Stimulated activated effector memory CD8-positive, alpha-beta T cell treated with anti-CD3 and anti-CD28 coated beads, Interleukin-12 subunit alpha, Interleukin-12 subunit beta, amount 100 ng/mL, for 72 hours (primary cell): ENCODE measurements at regions not wholly inside any gene's neighbourhood (a gene's known extent, or its start where the extent isn't known, plus 50 kb on each side); places are given as distances from the start of the nearest gene placed in this dataset.

ENCODE experiments used
- ATAC-seq: fragments of 150-1000 bp; cut with Tn5 transposase; 2 replicates; pipeline ENCODE4 v1.10.0; 2021
- DNase-seq, 2 donors: peaks; one replicate each; pipeline ENCODE4 v3.0.0; 2021 to 2022; ENCODE audit warnings: low spot score in 2 of 2
- H3K27ac Mint-ChIP-seq: one replicate; pipeline ENCODE4 v1.8.0; 2022; ENCODE audit warnings: mild to moderate bottlenecking, mixed read lengths
- H3K36me3 Mint-ChIP-seq: one replicate; pipeline ENCODE4 v1.8.0; 2022; ENCODE audit warnings: mild to moderate bottlenecking, mixed read lengths
- H3K4me1 Mint-ChIP-seq: one replicate; pipeline ENCODE4 v1.8.0; 2022; ENCODE audit warnings: mixed read lengths
- H3K4me3 Mint-ChIP-seq: one replicate; pipeline ENCODE4 v1.8.0; 2022; ENCODE audit warnings: mild to moderate bottlenecking, mixed read lengths
- H3K9me3 Mint-ChIP-seq: one replicate; pipeline ENCODE4 v1.8.0; 2022; ENCODE audit warnings: mixed read lengths

GRCh38 chr5:101686536-101687157 lies 609.4 kb downstream of the SLCO4C1 start:
- Mint-ChIP-seq H3K36me3 (no peaks in the 10 kb centered on the region), H3K4me3 (no peak overlapping the region), H3K27ac (no peak overlapping the region), H3K9me3 (no peaks in the 10 kb centered on the region), H3K4me1 (no peaks in the 10 kb centered on the region)
- no peak for ATAC-seq
- no peak for DNase-seq

- ATAC-seq (peak; percentile 31), DNase-seq (no peak)
- Mint-ChIP-seq H3K4me3 (no peak overlapping the region), H3K36me3 (no peaks in the 10 kb centered on the region), H3K4me1 (no peaks in the 10 kb centered on the region), H3K9me3 (no peaks in the 10 kb centered on the region), H3K27ac (no peak overlapping the region)
These were observed 616.3 kb downstream of the SLCO4C1 start for GRCh38 chr5:101679816-101680215.

- ATAC-seq (no peak), DNase-seq (peak; percentile 9 to 55)
- no peaks in the 10 kb centered on the region for H3K4me1 Mint-ChIP-seq
- no peak overlapping the region for H3K27ac Mint-ChIP-seq
- H3K9me3 Mint-ChIP-seq, result no peaks in the 10 kb centered on the region
- H3K4me3 Mint-ChIP-seq, result no peak overlapping the region
- no peaks in the 10 kb centered on the region for H3K36me3 Mint-ChIP-seq
These were observed 617.4 kb downstream of the SLCO4C1 start for GRCh38 chr5:101678481-101679193.

GRCh38 chr5:101677961-101678360 lies 618.1 kb downstream of the SLCO4C1 start:
- no peak for ATAC-seq
- Mint-ChIP-seq H3K4me1 (no peaks in the 10 kb centered on the region), H3K27ac (no peak overlapping the region), H3K4me3 (no peak overlapping the region), H3K36me3 (no peaks in the 10 kb centered on the region), H3K9me3 (no peaks in the 10 kb centered on the region)
- DNase-seq, result no peak

- no peak for DNase-seq
- H3K27ac Mint-ChIP-seq, result no peak overlapping the region
- no peaks in the 10 kb centered on the region for H3K4me1 Mint-ChIP-seq
- ATAC-seq, result no peak
- no peak overlapping the region for H3K4me3 Mint-ChIP-seq
- H3K9me3 Mint-ChIP-seq, result no peaks in the 10 kb centered on the region
- no peaks in the 10 kb centered on the region for H3K36me3 Mint-ChIP-seq
These were observed 619.4 kb downstream of the SLCO4C1 start for GRCh38 chr5:101676646-101677045.

GRCh38 chr5:101675510-101676219 lies 620.4 kb downstream of the SLCO4C1 start:
- DNase-seq (no peak), ATAC-seq (no peak)
- no peak overlapping the region for H3K27ac Mint-ChIP-seq
- no peaks in the 10 kb centered on the region for H3K36me3 Mint-ChIP-seq
- no peaks in the 10 kb centered on the region for H3K9me3 Mint-ChIP-seq
- no peak overlapping the region for H3K4me3 Mint-ChIP-seq
- no peaks in the 10 kb centered on the region for H3K4me1 Mint-ChIP-seq

GRCh38 chr5:101673120-101673519 lies 623.0 kb downstream of the SLCO4C1 start:
- H3K4me3 Mint-ChIP-seq, result no peak overlapping the region
- no peaks in the 10 kb centered on the region for H3K9me3 Mint-ChIP-seq
- ATAC-seq (no peak), DNase-seq (no peak)
- no peak overlapping the region for H3K27ac Mint-ChIP-seq
- no peaks in the 10 kb centered on the region for H3K36me3 Mint-ChIP-seq
- no peaks in the 10 kb centered on the region for H3K4me1 Mint-ChIP-seq

GRCh38 chr5:101664071-101664791 lies 631.9 kb downstream of the SLCO4C1 start:
- Mint-ChIP-seq H3K9me3 (no peaks in the 10 kb centered on the region), H3K4me3 (no peak overlapping the region), H3K27ac (no peak overlapping the region), H3K36me3 (no peaks in the 10 kb centered on the region), H3K4me1 (no peaks in the 10 kb centered on the region)
- DNase-seq (no peak), ATAC-seq (no peak)

GRCh38 chr5:101663543-101663942 lies 632.5 kb downstream of the SLCO4C1 start:
- Mint-ChIP-seq H3K9me3 (no peaks in the 10 kb centered on the region), H3K4me3 (no peak overlapping the region), H3K27ac (no peak overlapping the region), H3K4me1 (no peaks in the 10 kb centered on the region), H3K36me3 (no peaks in the 10 kb centered on the region)
- ATAC-seq, result no peak
- no peak for DNase-seq

GRCh38 chr5:101662263-101662662 lies 633.8 kb downstream of the SLCO4C1 start:
- Mint-ChIP-seq H3K4me1 (no peaks in the 10 kb centered on the region), H3K27ac (no peak overlapping the region), H3K4me3 (no peak overlapping the region), H3K9me3 (no peaks in the 10 kb centered on the region), H3K36me3 (no peaks in the 10 kb centered on the region)
- no peak for DNase-seq
- no peak for ATAC-seq

- Mint-ChIP-seq H3K4me3 (no peak overlapping the region), H3K4me1 (no peaks in the 10 kb centered on the region), H3K27ac (no peak overlapping the region), H3K9me3 (no peaks in the 10 kb centered on the region), H3K36me3 (no peaks in the 10 kb centered on the region)
- DNase-seq (no peak), ATAC-seq (no peak)
These were observed 637.7 kb downstream of the SLCO4C1 start for GRCh38 chr5:101658433-101658832.

- DNase-seq (no peak), ATAC-seq (no peak)
- H3K27ac Mint-ChIP-seq, result no peak overlapping the region
These were observed 642.1 kb downstream of the SLCO4C1 start for GRCh38 chr5:101653996-101654395.

GRCh38 chr5:101647861-101648260 lies 648.2 kb downstream of the SLCO4C1 start:
- DNase-seq (no peak), ATAC-seq (no peak)
- Mint-ChIP-seq H3K36me3 (no peaks in the 10 kb centered on the region), H3K4me1 (no peaks in the 10 kb centered on the region), H3K4me3 (no peak overlapping the region), H3K9me3 (no peaks in the 10 kb centered on the region), H3K27ac (no peak overlapping the region)

More at GRCh38 chr5:101653996-101654395, 642.1 kb downstream of the SLCO4C1 start:
- Mint-ChIP-seq H3K36me3 (no peaks in the 10 kb centered on the region), H3K4me1 (no peaks in the 10 kb centered on the region), H3K4me3 (no peak overlapping the region), H3K9me3 (no peaks in the 10 kb centered on the region)

- ATAC-seq, result no peak
- Mint-ChIP-seq H3K4me3 (no peak overlapping the region), H3K4me1 (no peaks in the 10 kb centered on the region), H3K27ac (no peak overlapping the region), H3K36me3 (no peaks in the 10 kb centered on the region), H3K9me3 (no peaks in the 10 kb centered on the region)
- DNase-seq, result no peak
These were observed 652.3 kb downstream of the SLCO4C1 start for GRCh38 chr5:101643794-101644193.

- Mint-ChIP-seq H3K4me1 (no peaks in the 10 kb centered on the region), H3K9me3 (peaks cover 6% of the 10 kb centered on the region), H3K27ac (no peak overlapping the region), H3K36me3 (no peaks in the 10 kb centered on the region), H3K4me3 (no peak overlapping the region)
- ATAC-seq (no peak), DNase-seq (no peak)
These were observed 658.5 kb downstream of the SLCO4C1 start for GRCh38 chr5:101637599-101637998.
